HepG2 (cell line): ENCODE measurements at regions not wholly inside any gene's neighbourhood (a gene's known extent, or its start where the extent isn't known, plus 50 kb on each side); places are given as distances from the start of the nearest gene placed in this dataset.
A peak's percentile ranks its signal among the peaks of the same experiment; 100 is the strongest.

Experiments used
- ATAC-seq: fragments of 200-7000 bp; cut with Tn5 transposase; 3 replicates; pipeline ENCODE4 v1.9.1; 2020; ENCODE audit warnings: mild to moderate bottlenecking, moderate library complexity
- BruUV-seq: library from RNA; stranded (reverse); fragments of 400-500 nt; replicated peaks from 2 replicates; lab custom pipeline; 2021; lab: Mats Ljungman, UMichigan
- CTCF ChIA-PET: fragments of 300-600 bp; formaldehyde crosslinking; extraction: SDS; loops from one replicate; lab custom pipeline; 2021; ENCODE audit warnings: low total read pairs, inconsistent platforms, low intra/inter-chr PET ratio; lab: Yijun Ruan, JAX
- POLR2A ChIA-PET: fragments of 350-600 bp; sonication (Branson Sonifier 250); formaldehyde crosslinking; loops from one replicate; lab custom pipeline; 2020; ENCODE audit warnings: antibody characterized with exemption, inconsistent platforms; lab: Yijun Ruan, JAX
- DNase-seq: peaks from one replicate; pipeline ENCODE4 v3.0.0-alpha.2; 2015; ENCODE audit warnings: low spot score
- FAIRE-seq: peaks from 3 replicates; lab custom pipeline; 2011; peaks lifted over from hg19 to GRCh38; lab: Jason Lieb, UNC
- H2AFZ ChIP-seq: one replicate; pipeline ENCODE4 v1.6.1; 2011; ENCODE audit warnings: low read length, inconsistent platforms
- H3K27ac ChIP-seq: fragments of 300-600 bp; 3 replicates; pipeline ENCODE4 v1.8.0; 2011; ENCODE audit warnings: mixed run types, mild to moderate bottlenecking, mixed read lengths, low read length, inconsistent platforms; ENCODE audit not compliant: insufficient read depth; ENCODE audit errors: extremely low read length
- H3K27me3 ChIP-seq, 2 experiments: fragments of 200-600 bp in 1 of 2; 2 replicates in 1 of 2; 3 replicates in 1 of 2; pipeline versions ENCODE4 v1.6.0 to v1.8.0; 2011; ENCODE audit warnings: low read length in 2 of 2, mild to moderate bottlenecking in 2 of 2, moderate library complexity in 2 of 2, inconsistent platforms in 1 of 2; ENCODE audit not compliant: insufficient read depth in 2 of 2, control insufficient read depth in 1 of 2
- H3K36me3 ChIP-seq, 2 experiments: fragments of 200-600 bp in 1 of 2; replicated peaks in 1 of 2; 2 replicates in 1 of 2; 3 replicates in 1 of 2; pipeline versions ENCODE4 v1.5.1 to v1.8.0; 2011; ENCODE audit warnings: low read length in 2 of 2, inconsistent platforms in 1 of 2; ENCODE audit not compliant: insufficient read depth in 2 of 2, control insufficient read depth in 1 of 2
- H3K4me1 ChIP-seq: 2 replicates; pipeline ENCODE4 v1.5.1; 2012; ENCODE audit warnings: low read length, inconsistent platforms; ENCODE audit not compliant: insufficient read depth
- H3K4me2 ChIP-seq: 2 replicates; pipeline ENCODE4 v1.6.0; 2011; ENCODE audit warnings: low read depth, low read length, inconsistent platforms
- H3K4me3 ChIP-seq, 3 experiments: fragments of 200-600 bp in 1 of 3; sonication (generic), shearing (Covaris generic) in 1 of 3; replicated peaks in 1 of 3; 2 replicates each; pipeline ENCODE4 v1.5.1; 2011 to 2016; ENCODE audit warnings: low read length in 3 of 3, inconsistent platforms in 2 of 3, low read depth in 2 of 3, mild to moderate bottlenecking in 2 of 3, control low read depth in 1 of 3, mixed read lengths in 1 of 3; ENCODE audit not compliant: insufficient read depth in 1 of 3
- H3K79me2 ChIP-seq: one replicate; pipeline ENCODE4 v1.6.1; 2011; ENCODE audit warnings: low read length, inconsistent platforms; ENCODE audit not compliant: insufficient read depth
- H3K9ac ChIP-seq: 2 replicates; pipeline ENCODE4 v1.6.0; 2011; ENCODE audit warnings: mild to moderate bottlenecking, low read depth, low read length, inconsistent platforms; ENCODE audit not compliant: insufficient read depth
- H3K9me3 ChIP-seq: 2 replicates; pipeline ENCODE4 v1.5.1; 2012; ENCODE audit warnings: mild to moderate bottlenecking, low read length
- H4K20me1 ChIP-seq: 2 replicates; pipeline ENCODE4 v1.6.0; 2011; ENCODE audit warnings: inconsistent platforms, mild to moderate bottlenecking, low read length, moderate library complexity; ENCODE audit not compliant: insufficient read depth
- ARNTL ChIP-seq: sonication (generic); formaldehyde crosslinking; IDR thresholded peaks from 2 replicates; pipeline ENCODE4 v1.4.0; 2020; ENCODE audit warnings: mild to moderate bottlenecking, missing genetic modification reagents
- EZH2 ChIP-seq: conservative IDR thresholded peaks from 2 replicates; pipeline ENCODE4 v1.6.1; 2012; ENCODE audit warnings: mild to moderate bottlenecking, low read depth, low read length, moderate library complexity
- FOXK1 ChIP-seq: sonication (generic); formaldehyde crosslinking; IDR thresholded peaks from 2 replicates; pipeline ENCODE4 v1.4.0; 2020; ENCODE audit warnings: low read depth, missing genetic modification reagents, borderline replicate concordance
- RARG ChIP-seq: sonication (generic); formaldehyde crosslinking; IDR thresholded peaks from 2 replicates; pipeline ENCODE4 v1.4.0; 2020; ENCODE audit warnings: low read depth, mild to moderate bottlenecking, missing genetic modification reagents
- SMARCE1 ChIP-seq: fragments of 450-650 bp; IDR thresholded peaks from 2 replicates; pipeline ENCODE4 v1.6.1; 2017; ENCODE audit warnings: borderline replicate concordance
- ZNF317 ChIP-seq: sonication (generic); formaldehyde crosslinking; IDR thresholded peaks from 2 replicates; pipeline ENCODE4 v1.5.0; 2020; ENCODE audit warnings: mild to moderate bottlenecking, missing genetic modification reagents
- ZNF703 ChIP-seq: sonication (generic); formaldehyde crosslinking; IDR thresholded peaks from 2 replicates; pipeline ENCODE4 v1.5.1; 2020; ENCODE audit warnings: missing genetic modification reagents, mild to moderate bottlenecking, moderate library complexity, borderline replicate concordance
- WGBS: methylation state at CpG from one replicate; pipeline ENCODE4 v1.1.6; 2017; ENCODE audit warnings: low lambda C conversion rate; 5-methylcytosine and 5-hydroxymethylcytosine counted together
- in situ Hi-C: cut with HindIII; loops from 2 replicates; pipeline ENCODE4 v1.10.0; 2017; ENCODE audit warnings: low pct_unique_long_range_greater_than_20kb; ENCODE audit not compliant: extremely low pct_ligation_motif_present
- intact Hi-C: fragments of 100-400 bp; cut with micrococcal nuclease; formaldehyde crosslinking; loops from one replicate; pipeline ENCODE4 v1.10.0; 2022; ENCODE audit not compliant: unreplicated experiment
- TF ChIP-seq, protein P1 (sequence below): sonication (generic); formaldehyde crosslinking; IDR thresholded peaks from 2 replicates; pipeline ENCODE4 v1.5.1; 2020; ENCODE audit warnings: missing genetic modification reagents, mild to moderate bottlenecking, borderline replicate concordance

DNA sequence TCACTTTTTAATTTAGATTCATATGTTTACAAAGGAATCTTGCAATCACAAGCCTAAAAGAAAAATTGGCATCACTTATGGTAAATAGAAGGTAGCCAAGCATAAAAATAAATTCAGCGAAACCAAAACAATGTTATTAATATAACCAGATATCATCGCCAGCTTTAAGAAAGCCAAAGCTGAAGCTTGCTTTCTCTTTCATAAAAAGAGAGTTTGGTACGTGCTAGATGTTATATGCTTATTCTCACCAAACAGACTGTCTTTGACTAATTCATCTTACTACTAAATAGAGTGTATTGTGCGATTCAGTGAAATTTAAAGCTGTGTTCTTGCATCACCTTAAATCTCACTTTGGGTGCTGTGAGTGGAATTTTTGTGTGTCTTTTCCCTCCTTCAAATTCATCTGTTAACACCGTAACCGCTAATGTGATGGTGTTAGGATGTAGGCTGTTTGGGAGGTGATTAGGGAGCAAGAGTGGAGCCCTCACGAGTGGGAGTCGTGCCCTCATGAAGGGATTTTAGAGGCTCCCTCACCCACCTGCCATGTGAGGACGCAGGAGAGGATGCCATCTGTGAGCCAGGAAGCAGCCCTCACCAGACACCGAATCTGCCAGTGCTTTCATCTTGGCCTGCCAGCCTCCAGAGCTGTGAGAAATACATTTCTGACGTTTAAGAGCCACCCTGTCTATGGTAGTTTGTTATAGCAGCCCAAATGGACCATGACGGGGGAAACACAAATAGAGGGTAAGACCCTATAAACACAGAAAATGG is 134.1 kb upstream of the TMEM45B start (continued):
- no peak for TF ChIP-seq ZNF703 (CRISPR knock-in tag)

DNA sequence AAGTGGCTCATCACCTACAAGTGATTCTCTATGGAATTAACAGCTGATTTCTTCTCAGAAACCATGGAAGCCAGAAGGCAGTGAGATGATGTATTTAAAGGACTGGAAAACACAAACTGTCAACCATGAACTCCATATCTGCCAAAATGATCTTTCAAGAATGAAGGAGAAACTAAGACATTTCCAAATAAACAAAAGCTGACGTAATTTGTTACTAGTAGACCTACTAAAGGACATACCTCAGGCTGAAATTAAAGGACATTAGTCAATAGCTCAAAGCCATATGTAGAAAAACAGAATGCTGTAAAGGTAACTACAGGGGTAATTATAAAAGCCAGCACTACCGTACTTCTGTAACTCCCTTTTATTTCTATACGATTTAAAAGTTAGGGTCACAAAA is 129.4 kb upstream of the TMEM45B start:
- Histone ChIP-seq H2AFZ (no peak overlapping the region), H3K27me3 (peaks cover 1 to 3% of the 10 kb centered on the region in 2 experiments; a peak in 2 of 5 replicates)
- no TSS peak for BruUV-seq
- POLR2A ChIA-PET: no interaction called here
- 0 out of 2 replicates have a peak, but pooled peaks have one; percentile 49 for TF ChIP-seq ZNF317 (CRISPR knock-in tag)
- no peak for TF ChIP-seq SMARCE1
- TF ChIP-seq, all 625 proteins: peak for 1
- H4K20me1 ChIP-seq: no peaks in the 10 kb centered on the region
- no peak overlapping the region for H3K4me3 ChIP-seq
- ATAC-seq: no peak
- no peak for FAIRE-seq
- H3K27ac ChIP-seq: no peak overlapping the region
- H3K36me3 ChIP-seq: no peaks in the 10 kb centered on the region
- H3K4me1 ChIP-seq: no peaks in the 10 kb centered on the region
- in situ Hi-C loops (loop anchor here (25.0 kb wide), 1 partner anchor 799 kb away; the partner anchor contains the start of gene KCNJ5), intact Hi-C loops (no loop called here)
- WGBS: 6% methylated on average over 3 of the region's 3 CpGs
- no peak overlapping the region for H3K9ac ChIP-seq
- no peak for DNase-seq
- no peaks in the 10 kb centered on the region for H3K9me3 ChIP-seq
- CTCF ChIA-PET: no interaction called here
- H3K79me2 ChIP-seq: no peaks in the 10 kb centered on the region
- H3K4me2 ChIP-seq: no peak overlapping the region

DNA sequence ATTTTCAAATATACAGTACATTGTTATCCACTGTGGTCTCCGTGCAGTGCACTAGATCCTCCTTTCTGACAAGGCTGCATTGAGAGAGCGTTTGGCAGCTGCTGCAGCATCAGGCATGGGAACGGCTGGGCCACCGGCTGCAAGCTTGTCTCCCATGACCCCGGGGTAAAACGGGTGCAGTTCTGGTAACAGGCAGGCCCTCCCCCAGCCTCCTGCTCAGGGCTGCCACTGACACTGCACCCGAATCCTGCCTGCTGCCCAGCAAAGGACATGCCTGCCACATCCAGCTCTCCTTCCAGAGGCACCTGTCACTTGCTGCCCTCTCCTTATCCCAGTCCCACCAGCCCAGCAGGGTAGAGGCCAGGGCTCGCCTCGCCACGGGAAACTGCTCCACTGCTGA is 124.5 kb upstream of the TMEM45B start:
- no TSS peak for BruUV-seq
- Histone ChIP-seq H3K9ac (no peak overlapping the region), H3K4me1 (peaks cover 5% of the 10 kb centered on the region; the same call in 1 of the 2 replicates), H3K27ac (no peak overlapping the region), H2AFZ (no peak overlapping the region), H3K4me2 (no peak overlapping the region), H3K4me3 (no peak overlapping the region), H4K20me1 (0 out of 2 replicates have a peak, but pooled peaks cover 2% of the 10 kb centered on the region), H3K27me3 (peaks cover 2 to 29% of the 10 kb centered on the region in 2 experiments; a peak in 3 of 5 replicates), H3K79me2 (no peaks in the 10 kb centered on the region), H3K9me3 (no peaks in the 10 kb centered on the region), H3K36me3 (no peaks in the 10 kb centered on the region)
- 16% methylated on average over 5 of the region's 10 CpGs for WGBS
- ATAC-seq: no peak
- POLR2A ChIA-PET: no interaction called here
- CTCF ChIA-PET: no interaction called here
- no peak for FAIRE-seq
- no peak for DNase-seq
- in situ Hi-C loops (loop anchor here (25.0 kb wide), 1 partner anchor 804 kb away; the partner anchor contains the start of gene KCNJ5), intact Hi-C loops (no loop called here)
- no peak for TF ChIP-seq FOXK1 (CRISPR knock-in tag)
- no peak for TF ChIP-seq RARG (CRISPR knock-in tag)
- TF ChIP-seq, protein P1, sequence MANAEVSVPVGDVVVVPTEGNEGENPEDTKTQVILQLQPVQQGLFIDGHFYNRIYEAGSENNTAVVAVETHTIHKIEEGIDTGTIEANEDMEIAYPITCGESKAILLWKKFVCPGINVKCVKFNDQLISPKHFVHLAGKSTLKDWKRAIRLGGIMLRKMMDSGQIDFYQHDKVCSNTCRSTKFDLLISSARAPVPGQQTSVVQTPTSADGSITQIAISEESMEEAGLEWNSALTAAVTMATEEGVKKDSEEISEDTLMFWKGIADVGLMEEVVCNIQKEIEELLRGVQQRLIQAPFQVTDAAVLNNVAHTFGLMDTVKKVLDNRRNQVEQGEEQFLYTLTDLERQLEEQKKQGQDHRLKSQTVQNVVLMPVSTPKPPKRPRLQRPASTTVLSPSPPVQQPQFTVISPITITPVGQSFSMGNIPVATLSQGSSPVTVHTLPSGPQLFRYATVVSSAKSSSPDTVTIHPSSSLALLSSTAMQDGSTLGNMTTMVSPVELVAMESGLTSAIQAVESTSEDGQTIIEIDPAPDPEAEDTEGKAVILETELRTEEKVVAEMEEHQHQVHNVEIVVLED: no peak
- TF ChIP-seq EZH2: no peak
- TF ChIP-seq ARNTL (CRISPR knock-in tag): no peak
